HCT116 (cell line): ENCODE measurements at regions not wholly inside any gene's neighbourhood (a gene's known extent, or its start where the extent isn't known, plus 50 kb on each side); places are given as distances from the start of the nearest gene placed in this dataset.

ENCODE experiments used
- ATAC-seq: fragments of 200-7000 bp; cut with Tn5 transposase; 2 replicates; pipeline ENCODE4 v1.9.1; 2020; ENCODE audit warnings: mild to moderate bottlenecking, moderate library complexity
- BruUV-seq: library from RNA; stranded (reverse); fragments of 400-500 nt; replicated peaks from 2 replicates; lab custom pipeline; 2021; lab: Mats Ljungman, UMichigan
- CTCF ChIA-PET: fragments of 300-600 bp; sonication (Branson Sonifier 250); formaldehyde crosslinking; loops from one replicate; lab custom pipeline; 2021; ENCODE audit warnings: antibody characterized with exemption; lab: Charles Lee
- POLR2A ChIA-PET: fragments of 300-600, 350-600 bp; sonication (Branson Sonifier 250); formaldehyde crosslinking; loops from one replicate; lab custom pipeline; 2021; ENCODE audit warnings: antibody characterized with exemption; lab: Charles Lee
- RAD21 ChIA-PET, 2 experiments: fragments of 300-600 bp; sonication (Branson Sonifier 250); formaldehyde crosslinking; loops; one replicate each; lab custom pipeline; 2023; ENCODE audit warnings: low total read pairs in 2 of 2; ENCODE audit not compliant: uncharacterized antibody in 2 of 2, unreplicated experiment in 2 of 2, low non-redundant PET in 1 of 2; lab: Charles Lee
- DNase-seq: peaks from one replicate; pipeline ENCODE4 v3.0.0-alpha.2; 2010; ENCODE audit warnings: low read depth, low spot score
- H2AFZ ChIP-seq: fragments of 200-600 bp; shearing (Covaris generic), sonication (generic); 2 replicates; pipeline ENCODE4 v1.6.1; 2017; ENCODE audit warnings: low read depth, mixed run types, mixed read lengths, antibody characterized with exemption, low read length; ENCODE audit not compliant: poor library complexity, severe bottlenecking
- H3K27ac ChIP-seq: 2 replicates; pipeline ENCODE4 v1.5.1; 2012; ENCODE audit warnings: low read depth, low read length
- H3K27me3 ChIP-seq: fragments of 200-600 bp; sonication (generic); 2 replicates; pipeline ENCODE4 v1.6.1; 2016; ENCODE audit warnings: mixed run types, low read length, mixed read lengths; ENCODE audit not compliant: insufficient read depth
- H3K36me3 ChIP-seq, 2 experiments: fragments of 200-500 bp in 1 of 2; fragments of 200-600 bp in 1 of 2; sonication (Bioruptor generic) in 1 of 2; sonication (generic) in 1 of 2; 2 replicates each; pipeline versions ENCODE4 v1.5.1 to v1.6.1; 2014 to 2016; ENCODE audit warnings: low read length in 2 of 2, inconsistent platforms in 1 of 2, mixed read lengths in 1 of 2, mixed run types in 1 of 2; ENCODE audit not compliant: insufficient read depth in 2 of 2, control insufficient read depth in 1 of 2
- H3K4me1 ChIP-seq, 2 experiments: fragments of 200-600 bp in 1 of 2; sonication (generic) in 1 of 2; 2 replicates each; pipeline versions ENCODE4 v1.5.1 to v1.6.1; 2012 to 2017; ENCODE audit warnings: low read length in 2 of 2, inconsistent platforms in 1 of 2, mild to moderate bottlenecking in 1 of 2, mixed read lengths in 1 of 2, mixed run types in 1 of 2, moderate library complexity in 1 of 2; ENCODE audit not compliant: insufficient read depth in 2 of 2, control insufficient read depth in 1 of 2
- H3K4me2 ChIP-seq: fragments of 200-600 bp; sonication (generic); 2 replicates; pipeline ENCODE4 v1.6.1; 2017; ENCODE audit warnings: mixed run types, low read length, mixed read lengths
- H3K4me3 ChIP-seq, 2 experiments: fragments of 200-600 bp in 1 of 2; sonication (generic) in 1 of 2; replicated peaks in 1 of 2; 2 replicates each; pipeline ENCODE4 v1.5.1; 2011 to 2016; ENCODE audit warnings: low read length in 2 of 2, control low read depth in 1 of 2, low read depth in 1 of 2, mild to moderate bottlenecking in 1 of 2, mixed read lengths in 1 of 2, mixed run types in 1 of 2
- H3K79me2 ChIP-seq: fragments of 200-600 bp; sonication (generic); 2 replicates; pipeline ENCODE4 v1.6.1; 2017; ENCODE audit warnings: mild to moderate bottlenecking, mixed run types, low read length, moderate library complexity, mixed read lengths; ENCODE audit not compliant: insufficient read depth
- H3K9ac ChIP-seq: fragments of 200-600 bp; sonication (generic); 2 replicates; pipeline ENCODE4 v1.6.1; 2016; ENCODE audit warnings: low read length, mixed read lengths
- H3K9me2 ChIP-seq: fragments of 200-600 bp; sonication (generic), shearing (Covaris generic); 2 replicates; pipeline ENCODE4 v1.6.1; 2017; ENCODE audit warnings: mixed run types, mild to moderate bottlenecking, moderate library complexity; ENCODE audit not compliant: insufficient read depth
- H3K9me3 ChIP-seq, 2 experiments: fragments of 200-500 bp in 1 of 2; fragments of 200-600 bp in 1 of 2; sonication (Bioruptor generic) in 1 of 2; sonication (generic) in 1 of 2; 2 replicates each; pipeline ENCODE4 v1.6.1; 2014 to 2017; ENCODE audit warnings: low read length in 2 of 2, mixed read lengths in 2 of 2, inconsistent platforms in 1 of 2, low read depth in 1 of 2, mild to moderate bottlenecking in 1 of 2, mixed run types in 1 of 2, moderate library complexity in 1 of 2; ENCODE audit not compliant: control insufficient read depth in 1 of 2, insufficient read depth in 1 of 2
- H4K20me1 ChIP-seq: fragments of 200-600 bp; sonication (generic), shearing (Covaris generic); 2 replicates; pipeline ENCODE4 v1.6.1; 2017; ENCODE audit warnings: mixed run types, mild to moderate bottlenecking, moderate library complexity; ENCODE audit not compliant: insufficient read depth
- CBX3 ChIP-seq: IDR thresholded peaks from 2 replicates; pipeline ENCODE4 v1.6.1; 2012; ENCODE audit warnings: low read depth
- EGR1 ChIP-seq: IDR thresholded peaks from 2 replicates; pipeline ENCODE4 v1.6.1; 2012; ENCODE audit warnings: low read depth
- EZH2 ChIP-seq: fragments of 200-600 bp; sonication (generic); IDR thresholded peaks from 2 replicates; pipeline ENCODE4 v1.6.1; 2017; ENCODE audit warnings: antibody characterized with exemption, mixed run types
- FOSL1 ChIP-seq: IDR thresholded peaks from 2 replicates; pipeline ENCODE4 v1.6.1; 2012; ENCODE audit warnings: low read depth
- JUND ChIP-seq: IDR thresholded peaks from 2 replicates; pipeline ENCODE4 v1.6.1; 2012
- POLR2AphosphoS5 ChIP-seq: IDR thresholded peaks from 2 replicates; pipeline ENCODE4 v1.6.1; 2011; ENCODE audit warnings: mild to moderate bottlenecking, low read depth, low read length, moderate library complexity
- TCF7L2 ChIP-seq: IDR thresholded peaks from 2 replicates; pipeline ENCODE4 v1.7.0; 2011; ENCODE audit warnings: borderline replicate concordance, inconsistent platforms; ENCODE audit not compliant: insufficient read depth, insufficient read length; ENCODE audit errors: extremely low read depth
- ZNF274 ChIP-seq: fragments of 200-500 bp; sonication (Bioruptor generic); IDR thresholded peaks from 2 replicates; pipeline ENCODE4 v1.6.1; 2014; ENCODE audit warnings: mild to moderate bottlenecking, low read depth, low read length, inconsistent platforms
- intact Hi-C: fragments of 100-400 bp; cut with micrococcal nuclease; formaldehyde crosslinking; loops from 2 replicates; pipeline ENCODE4 v1.10.0; 2022
- TF ChIP-seq, protein P1 (sequence below): IDR thresholded peaks from 2 replicates; pipeline ENCODE4 v1.6.1; 2012; ENCODE audit warnings: low read depth

DNA sequence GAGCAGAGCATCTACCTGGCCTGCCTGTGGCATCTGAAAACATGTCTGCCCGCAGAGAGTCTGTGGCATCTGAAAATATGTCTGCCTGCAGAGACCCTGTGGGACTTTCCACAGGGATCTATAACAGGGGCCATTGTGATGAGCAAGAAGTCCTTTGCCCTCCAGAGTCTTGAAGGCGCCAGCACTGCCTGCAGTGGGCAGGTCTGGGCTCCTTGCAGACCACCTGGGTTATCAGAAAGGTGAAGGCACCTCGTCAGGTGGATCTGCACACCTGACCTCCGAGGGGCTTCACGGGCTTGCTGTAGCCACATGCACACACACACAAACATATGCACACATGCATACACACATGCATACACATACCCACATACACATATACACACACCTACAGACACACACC lies 189.5 kb upstream of the HDAC4 start:
- H3K4me1 ChIP-seq = no peaks in the 10 kb centered on the region
- H2AFZ ChIP-seq = no peak overlapping the region
- RAD21 ChIA-PET = no interaction called here
- TF ChIP-seq EGR1 (no peak), EZH2 (no peak), ZNF274 (no peak), FOSL1 (no peak), JUND (no peak), TCF7L2 (no peak), CBX3 (no peak), POLR2AphosphoS5 (no peak)
- TF ChIP-seq, protein P1, sequence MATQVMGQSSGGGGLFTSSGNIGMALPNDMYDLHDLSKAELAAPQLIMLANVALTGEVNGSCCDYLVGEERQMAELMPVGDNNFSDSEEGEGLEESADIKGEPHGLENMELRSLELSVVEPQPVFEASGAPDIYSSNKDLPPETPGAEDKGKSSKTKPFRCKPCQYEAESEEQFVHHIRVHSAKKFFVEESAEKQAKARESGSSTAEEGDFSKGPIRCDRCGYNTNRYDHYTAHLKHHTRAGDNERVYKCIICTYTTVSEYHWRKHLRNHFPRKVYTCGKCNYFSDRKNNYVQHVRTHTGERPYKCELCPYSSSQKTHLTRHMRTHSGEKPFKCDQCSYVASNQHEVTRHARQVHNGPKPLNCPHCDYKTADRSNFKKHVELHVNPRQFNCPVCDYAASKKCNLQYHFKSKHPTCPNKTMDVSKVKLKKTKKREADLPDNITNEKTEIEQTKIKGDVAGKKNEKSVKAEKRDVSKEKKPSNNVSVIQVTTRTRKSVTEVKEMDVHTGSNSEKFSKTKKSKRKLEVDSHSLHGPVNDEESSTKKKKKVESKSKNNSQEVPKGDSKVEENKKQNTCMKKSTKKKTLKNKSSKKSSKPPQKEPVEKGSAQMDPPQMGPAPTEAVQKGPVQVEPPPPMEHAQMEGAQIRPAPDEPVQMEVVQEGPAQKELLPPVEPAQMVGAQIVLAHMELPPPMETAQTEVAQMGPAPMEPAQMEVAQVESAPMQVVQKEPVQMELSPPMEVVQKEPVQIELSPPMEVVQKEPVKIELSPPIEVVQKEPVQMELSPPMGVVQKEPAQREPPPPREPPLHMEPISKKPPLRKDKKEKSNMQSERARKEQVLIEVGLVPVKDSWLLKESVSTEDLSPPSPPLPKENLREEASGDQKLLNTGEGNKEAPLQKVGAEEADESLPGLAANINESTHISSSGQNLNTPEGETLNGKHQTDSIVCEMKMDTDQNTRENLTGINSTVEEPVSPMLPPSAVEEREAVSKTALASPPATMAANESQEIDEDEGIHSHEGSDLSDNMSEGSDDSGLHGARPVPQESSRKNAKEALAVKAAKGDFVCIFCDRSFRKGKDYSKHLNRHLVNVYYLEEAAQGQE = no peak
- TF ChIP-seq, all 23 proteins: peak for 0
- Histone ChIP-seq H3K9ac (no peak overlapping the region), H3K79me2 (no peaks in the 10 kb centered on the region), H3K27me3 (no peaks in the 10 kb centered on the region), H4K20me1 (no peaks in the 10 kb centered on the region), H3K4me2 (no peak overlapping the region), H3K27ac (no peak overlapping the region), H3K9me3 (no peaks in the 10 kb centered on the region; a peak in 2 of 4 replicates), H3K9me2 (no peaks in the 10 kb centered on the region), H3K4me3 (no peak overlapping the region), H3K36me3 (no peaks in the 10 kb centered on the region)
- no TSS peak for BruUV-seq
- no peak for DNase-seq
- intact Hi-C loops = no loop called here
- POLR2A ChIA-PET = no interaction called here
- no peak for ATAC-seq
- CTCF ChIA-PET = no interaction called here
